SK-N-SH (cell line): ENCODE measurements at regions not wholly inside any gene's neighbourhood (a gene's known extent, or its start where the extent isn't known, plus 50 kb on each side); places are given as distances from the start of the nearest gene placed in this dataset.
A peak's percentile ranks its signal among the peaks of the same experiment; 100 is the strongest.

ENCODE experiments used
- CTCF ChIA-PET: fragments of 300-600, 350-600 bp; formaldehyde crosslinking; extraction: SDS; loops from one replicate; lab custom pipeline; 2021; lab: Yijun Ruan, JAX
- POLR2A ChIA-PET: fragments of 350-600 bp; sonication (Branson Sonifier 250); formaldehyde crosslinking; extraction: SDS; loops from one replicate; lab custom pipeline; 2020; ENCODE audit warnings: antibody characterized with exemption, inconsistent platforms; lab: Yijun Ruan, JAX
- DNase-seq: peaks from one replicate; pipeline ENCODE4 v3.0.0; 2012
- H2AFZ ChIP-seq: fragments of 200-600 bp; sonication (generic); 2 replicates; pipeline ENCODE4 v1.8.1; 2016; ENCODE audit warnings: antibody characterized with exemption, mild to moderate bottlenecking, low read depth
- H3F3A ChIP-seq: fragments of 200-600 bp; sonication (generic); replicated peaks from 2 replicates; pipeline ENCODE3; 2016; ENCODE audit warnings: antibody characterized with exemption, mild to moderate bottlenecking; ENCODE audit not compliant: insufficient read depth
- H3K27ac ChIP-seq, 2 experiments: fragments of 200-500 bp in 1 of 2; fragments of 200-600 bp in 1 of 2; sonication (Bioruptor generic) in 1 of 2; sonication (generic), shearing (Covaris generic) in 1 of 2; 2 replicates each; pipeline versions ENCODE4 v1.5.1 to v1.6.1; 2014 to 2016; ENCODE audit warnings: low read depth in 2 of 2, inconsistent platforms in 1 of 2, low read length in 1 of 2, mild to moderate bottlenecking in 1 of 2, mixed read lengths in 1 of 2
- H3K27me3 ChIP-seq: fragments of 200-600 bp; sonication (generic), shearing (Covaris generic); 2 replicates; pipeline ENCODE4 v1.6.1; 2016; ENCODE audit warnings: mixed run types; ENCODE audit not compliant: insufficient read depth
- H3K36me3 ChIP-seq, 2 experiments: fragments of 200-500 bp in 1 of 2; fragments of 200-600 bp in 1 of 2; sonication (Bioruptor generic) in 1 of 2; sonication (generic) in 1 of 2; replicated peaks in 1 of 2; 2 replicates each; pipeline versions ENCODE3 to v1.5.1; 2014 to 2016; ENCODE audit warnings: low read length in 1 of 2, mild to moderate bottlenecking in 1 of 2; ENCODE audit not compliant: insufficient read depth in 2 of 2, control insufficient read depth in 1 of 2
- H3K4me1 ChIP-seq, 2 experiments: fragments of 200-500 bp in 1 of 2; fragments of 200-600 bp in 1 of 2; sonication (Bioruptor generic) in 1 of 2; sonication (generic), shearing (Covaris generic) in 1 of 2; 2 replicates each; pipeline versions ENCODE4 v1.5.1 to v1.6.1; 2014 to 2016; ENCODE audit warnings: low read depth in 1 of 2, low read length in 1 of 2, mixed run types in 1 of 2; ENCODE audit not compliant: insufficient read depth in 2 of 2, control insufficient read depth in 1 of 2
- H3K4me2 ChIP-seq: fragments of 200-600 bp; sonication (generic), shearing (Covaris generic); 2 replicates; pipeline ENCODE4 v1.6.1; 2017; ENCODE audit warnings: mixed run types
- H3K4me3 ChIP-seq, 2 experiments: fragments of 200-500 bp in 1 of 2; fragments of 200-600 bp in 1 of 2; sonication (Bioruptor generic) in 1 of 2; sonication (generic), shearing (Covaris generic) in 1 of 2; 2 replicates each; pipeline versions ENCODE4 v1.5.1 to v1.8.1; 2014 to 2016; ENCODE audit warnings: low read depth in 2 of 2, inconsistent platforms in 1 of 2, low read length in 1 of 2, mild to moderate bottlenecking in 1 of 2, mixed read lengths in 1 of 2, moderate library complexity in 1 of 2
- H3K79me2 ChIP-seq: fragments of 200-600 bp; sonication (generic); 2 replicates; pipeline ENCODE4 v1.8.1; 2017; ENCODE audit warnings: mild to moderate bottlenecking; ENCODE audit not compliant: insufficient read depth
- H3K9ac ChIP-seq: fragments of 200-600 bp; sonication (generic); 2 replicates; pipeline ENCODE4 v1.6.1; 2017; ENCODE audit warnings: mixed run types
- H3K9me2 ChIP-seq: fragments of 200-600 bp; sonication (generic); 2 replicates; pipeline ENCODE4 v1.6.1; 2017; ENCODE audit warnings: mixed run types
- H3K9me3 ChIP-seq: fragments of 200-600 bp; sonication (generic); 2 replicates; pipeline ENCODE4 v1.6.1; 2017; ENCODE audit warnings: mixed run types, mild to moderate bottlenecking, moderate library complexity
- H4K20me1 ChIP-seq: fragments of 200-600 bp; sonication (generic); 2 replicates; pipeline ENCODE4 v1.6.1; 2017; ENCODE audit warnings: mild to moderate bottlenecking, mixed run types; ENCODE audit not compliant: insufficient read depth
- CHD2 ChIP-seq: fragments of 150-350 bp; IDR thresholded peaks from 2 replicates; pipeline ENCODE4 v1.6.1; 2018; ENCODE audit warnings: low read length; ENCODE audit not compliant: partially characterized antibody
- ELF1 ChIP-seq: IDR thresholded peaks from 2 replicates; pipeline ENCODE4 v1.4.0; 2012
- EP300 ChIP-seq, 2 experiments: IDR thresholded peaks; 2 replicates each; pipeline versions ENCODE4 v1.4.0 to v1.6.1; 2012; ENCODE audit warnings: borderline replicate concordance in 1 of 2, low read depth in 1 of 2, low read length in 1 of 2
- FOXM1 ChIP-seq: IDR thresholded peaks from 2 replicates; pipeline ENCODE4 v1.4.0; 2012; ENCODE audit warnings: low read depth, mild to moderate bottlenecking
- GABPA ChIP-seq: IDR thresholded peaks from 2 replicates; pipeline ENCODE4 v1.4.0; 2012; ENCODE audit warnings: low read depth, mild to moderate bottlenecking
- GATA2 ChIP-seq: sonication (generic); formaldehyde crosslinking; IDR thresholded peaks from 2 replicates; pipeline ENCODE4 v1.5.0; 2020; ENCODE audit warnings: mild to moderate bottlenecking, missing genetic modification reagents
- MEF2A ChIP-seq: IDR thresholded peaks from 2 replicates; pipeline ENCODE4 v1.4.0; 2012; ENCODE audit warnings: low read depth, borderline replicate concordance
- NFIC ChIP-seq: IDR thresholded peaks from 2 replicates; pipeline ENCODE4 v1.4.0; 2012; ENCODE audit warnings: borderline replicate concordance
- RFX5 ChIP-seq: IDR thresholded peaks from 2 replicates; pipeline ENCODE4 v1.6.1; 2012; ENCODE audit warnings: mild to moderate bottlenecking, improper control_type of control experiment, low read length
- RXRA ChIP-seq: IDR thresholded peaks from 2 replicates; pipeline ENCODE4 v1.4.0; 2012; ENCODE audit warnings: low read depth, mild to moderate bottlenecking, borderline replicate concordance
- SIN3A ChIP-seq: IDR thresholded peaks from 2 replicates; pipeline ENCODE4 v1.6.1; 2012; ENCODE audit warnings: low read depth, mild to moderate bottlenecking, low read length, moderate library complexity, borderline replicate concordance
- WGBS: methylation state at CpG from one replicate; pipeline ENCODE4 v1.1.6; 2017; ENCODE audit warnings: low lambda C conversion rate; 5-methylcytosine and 5-hydroxymethylcytosine counted together
- TF ChIP-seq, protein P1 (sequence below): IDR thresholded peaks from 2 replicates; pipeline ENCODE4 v1.4.0; 2012; ENCODE audit warnings: low read depth
- TF ChIP-seq, protein P2 (sequence below): IDR thresholded peaks from 2 replicates; pipeline ENCODE4 v1.4.0; 2012; ENCODE audit warnings: low read depth, borderline replicate concordance
- TF ChIP-seq, protein P3 (sequence below): IDR thresholded peaks from 2 replicates; pipeline ENCODE4 v1.6.1; 2012; ENCODE audit warnings: mild to moderate bottlenecking, low read depth, low read length, moderate library complexity
- TF ChIP-seq, protein P4 (sequence below): fragments of 150-350 bp; IDR thresholded peaks from 2 replicates; pipeline ENCODE4 v1.6.1; 2017; ENCODE audit warnings: antibody characterized with exemption, low read length, low read depth, borderline replicate concordance
- TF ChIP-seq, protein P5 (sequence below): IDR thresholded peaks from 2 replicates; pipeline ENCODE4 v1.4.0; 2012; ENCODE audit warnings: low read depth, borderline replicate concordance
- TF ChIP-seq, protein P6 (sequence below): IDR thresholded peaks from 2 replicates; pipeline ENCODE4; 2012

DNA sequence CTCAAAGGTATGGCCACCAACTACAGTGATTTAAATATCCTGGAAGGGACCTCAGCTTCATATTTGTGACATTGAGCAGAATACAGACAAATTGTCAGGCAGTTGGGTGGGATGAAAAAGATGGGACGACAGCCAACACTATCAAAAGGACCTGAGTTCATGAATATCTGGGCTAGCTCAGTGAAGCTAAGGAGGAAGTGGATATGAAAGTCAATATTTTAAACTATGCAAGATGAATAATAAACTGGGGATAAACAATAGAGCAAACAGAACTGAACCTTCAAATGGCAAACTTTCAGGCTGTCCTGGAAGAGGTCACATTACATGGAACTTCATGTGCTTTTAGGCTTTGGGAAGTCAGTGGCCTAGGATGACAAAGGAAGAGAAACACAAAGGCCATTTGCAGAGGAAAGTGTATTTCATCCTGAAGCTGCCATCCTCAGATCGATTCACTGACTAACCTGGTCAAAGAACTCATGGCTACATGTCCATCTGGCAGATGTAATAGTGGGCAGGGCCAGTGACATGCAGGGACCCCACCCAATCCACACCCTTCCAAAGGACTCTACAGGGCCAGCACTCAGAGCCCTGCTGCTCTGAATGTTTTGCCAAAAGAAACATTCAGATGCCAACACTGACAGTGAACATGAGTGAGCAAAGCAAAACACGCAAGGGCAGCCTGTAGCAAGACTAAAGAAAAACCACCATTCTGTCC lies 175.7 kb downstream of the ETAA1 start:
- peak overlapping the region; percentile 5 to 73; a peak in 2 of 4 replicates for H3K27ac ChIP-seq
- H3K27me3 ChIP-seq, result no peaks in the 10 kb centered on the region
- no peaks in the 10 kb centered on the region; a peak in 2 of 4 replicates for H3K4me1 ChIP-seq
- WGBS, result 79% methylated on average over 3 of the region's 3 CpGs
- TF ChIP-seq ELF1 (no peak), SIN3A (no peak), EP300 (IDR thresholded peaks at IDR 0.05; ENCODE audit: borderline replicate concordance in 1 of 2, low read depth in 1 of 2, low read length in 1 of 2) (peak in 1 of 2 experiments; percentile 23; a peak in 1 of 4 replicates), MEF2A (no peak)
- TF ChIP-seq, protein P1, sequence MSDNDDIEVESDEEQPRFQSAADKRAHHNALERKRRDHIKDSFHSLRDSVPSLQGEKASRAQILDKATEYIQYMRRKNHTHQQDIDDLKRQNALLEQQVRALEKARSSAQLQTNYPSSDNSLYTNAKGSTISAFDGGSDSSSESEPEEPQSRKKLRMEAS, result no peak
- TF ChIP-seq, protein P2, sequence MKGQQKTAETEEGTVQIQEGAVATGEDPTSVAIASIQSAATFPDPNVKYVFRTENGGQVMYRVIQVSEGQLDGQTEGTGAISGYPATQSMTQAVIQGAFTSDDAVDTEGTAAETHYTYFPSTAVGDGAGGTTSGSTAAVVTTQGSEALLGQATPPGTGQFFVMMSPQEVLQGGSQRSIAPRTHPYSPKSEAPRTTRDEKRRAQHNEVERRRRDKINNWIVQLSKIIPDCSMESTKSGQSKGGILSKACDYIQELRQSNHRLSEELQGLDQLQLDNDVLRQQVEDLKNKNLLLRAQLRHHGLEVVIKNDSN, result no peak
- TF ChIP-seq, protein P3, sequence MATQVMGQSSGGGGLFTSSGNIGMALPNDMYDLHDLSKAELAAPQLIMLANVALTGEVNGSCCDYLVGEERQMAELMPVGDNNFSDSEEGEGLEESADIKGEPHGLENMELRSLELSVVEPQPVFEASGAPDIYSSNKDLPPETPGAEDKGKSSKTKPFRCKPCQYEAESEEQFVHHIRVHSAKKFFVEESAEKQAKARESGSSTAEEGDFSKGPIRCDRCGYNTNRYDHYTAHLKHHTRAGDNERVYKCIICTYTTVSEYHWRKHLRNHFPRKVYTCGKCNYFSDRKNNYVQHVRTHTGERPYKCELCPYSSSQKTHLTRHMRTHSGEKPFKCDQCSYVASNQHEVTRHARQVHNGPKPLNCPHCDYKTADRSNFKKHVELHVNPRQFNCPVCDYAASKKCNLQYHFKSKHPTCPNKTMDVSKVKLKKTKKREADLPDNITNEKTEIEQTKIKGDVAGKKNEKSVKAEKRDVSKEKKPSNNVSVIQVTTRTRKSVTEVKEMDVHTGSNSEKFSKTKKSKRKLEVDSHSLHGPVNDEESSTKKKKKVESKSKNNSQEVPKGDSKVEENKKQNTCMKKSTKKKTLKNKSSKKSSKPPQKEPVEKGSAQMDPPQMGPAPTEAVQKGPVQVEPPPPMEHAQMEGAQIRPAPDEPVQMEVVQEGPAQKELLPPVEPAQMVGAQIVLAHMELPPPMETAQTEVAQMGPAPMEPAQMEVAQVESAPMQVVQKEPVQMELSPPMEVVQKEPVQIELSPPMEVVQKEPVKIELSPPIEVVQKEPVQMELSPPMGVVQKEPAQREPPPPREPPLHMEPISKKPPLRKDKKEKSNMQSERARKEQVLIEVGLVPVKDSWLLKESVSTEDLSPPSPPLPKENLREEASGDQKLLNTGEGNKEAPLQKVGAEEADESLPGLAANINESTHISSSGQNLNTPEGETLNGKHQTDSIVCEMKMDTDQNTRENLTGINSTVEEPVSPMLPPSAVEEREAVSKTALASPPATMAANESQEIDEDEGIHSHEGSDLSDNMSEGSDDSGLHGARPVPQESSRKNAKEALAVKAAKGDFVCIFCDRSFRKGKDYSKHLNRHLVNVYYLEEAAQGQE, result no peak
- no peak for DNase-seq
- no peaks in the 10 kb centered on the region for H3K9me3 ChIP-seq
- POLR2A ChIA-PET, result no interaction called here
- no peaks in the 10 kb centered on the region for H4K20me1 ChIP-seq
- H3K79me2 ChIP-seq, result no peaks in the 10 kb centered on the region
- H3K4me3 ChIP-seq, result no peak overlapping the region
- H3K9ac ChIP-seq, result no peak overlapping the region
- H3K36me3 ChIP-seq, result no peaks in the 10 kb centered on the region
- no peaks in the 10 kb centered on the region for H3K9me2 ChIP-seq
- CTCF ChIA-PET, result no interaction called here
- H3F3A ChIP-seq, result peaks cover 8% of the 10 kb centered on the region
- no peak overlapping the region; the same call in 1 of the 2 replicates for H2AFZ ChIP-seq
- no peak overlapping the region for H3K4me2 ChIP-seq

DNA sequence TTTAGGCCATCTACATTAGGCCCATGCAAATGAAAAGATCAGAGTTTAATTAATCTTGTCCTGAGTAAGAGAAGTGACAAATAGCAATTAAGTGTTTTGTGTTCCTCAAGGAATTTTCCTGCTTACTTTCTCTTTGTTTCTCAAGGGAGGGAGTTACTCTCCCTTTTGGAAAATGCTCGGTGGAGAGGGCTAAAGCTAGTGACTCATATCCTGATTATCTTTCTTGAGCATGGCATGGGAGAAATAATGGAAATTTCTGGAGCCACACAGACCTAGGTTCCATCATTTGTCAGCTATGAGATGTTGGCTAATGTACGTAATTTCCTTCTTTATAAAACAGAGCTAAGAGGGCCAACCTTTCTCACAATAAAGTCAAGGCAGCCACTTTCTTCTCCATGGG lies 177.1 kb downstream of the ETAA1 start:
- Histone ChIP-seq H3K27ac (peak overlapping the region; percentile 22 to 73; a peak in 3 of 4 replicates), H3K36me3 (no peaks in the 10 kb centered on the region), H2AFZ (peak overlapping the region; percentile 39; the same call in 1 of the 2 replicates), H3K9me2 (no peaks in the 10 kb centered on the region), H3K4me3 (no peak overlapping the region), H3K4me2 (0 out of 2 replicates have a peak overlapping the region, but pooled peaks have one; percentile 10), H3K27me3 (no peaks in the 10 kb centered on the region), H4K20me1 (no peaks in the 10 kb centered on the region), H3K79me2 (no peaks in the 10 kb centered on the region), H3K9ac (peak overlapping the region; percentile 23; the same call in 1 of the 2 replicates), H3F3A (peaks cover 8% of the 10 kb centered on the region), H3K4me1 (no peaks in the 10 kb centered on the region; a peak in 2 of 4 replicates), H3K9me3 (no peaks in the 10 kb centered on the region)
- POLR2A ChIA-PET, result no interaction called here
- CTCF ChIA-PET, result interaction anchor here (0.8 to 1.4 kb wide), 2 partner anchors 15 to 76 kb away, joined by 4 read pairs; no protein-coding TSS in a partner anchor
- no peak for DNase-seq
- 20% methylated on average over 2 of the region's 2 CpGs for WGBS
- TF ChIP-seq RXRA, result no peak
- TF ChIP-seq GATA2 (CRISPR knock-in tag), result no peak
- TF ChIP-seq EP300 (IDR thresholded peaks at IDR 0.05; ENCODE audit: borderline replicate concordance in 1 of 2, low read depth in 1 of 2, low read length in 1 of 2), result 0 out of 4 replicates have a peak, but pooled peaks of 1 of the 2 experiments have one; percentile 39
- TF ChIP-seq NFIC, result peak; percentile 27; the same call in 1 of the 2 replicates
- no peak for TF ChIP-seq GABPA
- TF ChIP-seq, protein P4, sequence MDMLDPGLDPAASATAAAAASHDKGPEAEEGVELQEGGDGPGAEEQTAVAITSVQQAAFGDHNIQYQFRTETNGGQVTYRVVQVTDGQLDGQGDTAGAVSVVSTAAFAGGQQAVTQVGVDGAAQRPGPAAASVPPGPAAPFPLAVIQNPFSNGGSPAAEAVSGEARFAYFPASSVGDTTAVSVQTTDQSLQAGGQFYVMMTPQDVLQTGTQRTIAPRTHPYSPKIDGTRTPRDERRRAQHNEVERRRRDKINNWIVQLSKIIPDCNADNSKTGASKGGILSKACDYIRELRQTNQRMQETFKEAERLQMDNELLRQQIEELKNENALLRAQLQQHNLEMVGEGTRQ, result no peak
- TF ChIP-seq, protein P5, sequence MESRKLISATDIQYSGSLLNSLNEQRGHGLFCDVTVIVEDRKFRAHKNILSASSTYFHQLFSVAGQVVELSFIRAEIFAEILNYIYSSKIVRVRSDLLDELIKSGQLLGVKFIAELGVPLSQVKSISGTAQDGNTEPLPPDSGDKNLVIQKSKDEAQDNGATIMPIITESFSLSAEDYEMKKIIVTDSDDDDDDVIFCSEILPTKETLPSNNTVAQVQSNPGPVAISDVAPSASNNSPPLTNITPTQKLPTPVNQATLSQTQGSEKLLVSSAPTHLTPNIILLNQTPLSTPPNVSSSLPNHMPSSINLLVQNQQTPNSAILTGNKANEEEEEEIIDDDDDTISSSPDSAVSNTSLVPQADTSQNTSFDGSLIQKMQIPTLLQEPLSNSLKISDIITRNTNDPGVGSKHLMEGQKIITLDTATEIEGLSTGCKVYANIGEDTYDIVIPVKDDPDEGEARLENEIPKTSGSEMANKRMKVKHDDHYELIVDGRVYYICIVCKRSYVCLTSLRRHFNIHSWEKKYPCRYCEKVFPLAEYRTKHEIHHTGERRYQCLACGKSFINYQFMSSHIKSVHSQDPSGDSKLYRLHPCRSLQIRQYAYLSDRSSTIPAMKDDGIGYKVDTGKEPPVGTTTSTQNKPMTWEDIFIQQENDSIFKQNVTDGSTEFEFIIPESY, result no peak
- TF ChIP-seq FOXM1, result no peak
- no peak for TF ChIP-seq RFX5
- no peak for TF ChIP-seq CHD2
- TF ChIP-seq, protein P6, sequence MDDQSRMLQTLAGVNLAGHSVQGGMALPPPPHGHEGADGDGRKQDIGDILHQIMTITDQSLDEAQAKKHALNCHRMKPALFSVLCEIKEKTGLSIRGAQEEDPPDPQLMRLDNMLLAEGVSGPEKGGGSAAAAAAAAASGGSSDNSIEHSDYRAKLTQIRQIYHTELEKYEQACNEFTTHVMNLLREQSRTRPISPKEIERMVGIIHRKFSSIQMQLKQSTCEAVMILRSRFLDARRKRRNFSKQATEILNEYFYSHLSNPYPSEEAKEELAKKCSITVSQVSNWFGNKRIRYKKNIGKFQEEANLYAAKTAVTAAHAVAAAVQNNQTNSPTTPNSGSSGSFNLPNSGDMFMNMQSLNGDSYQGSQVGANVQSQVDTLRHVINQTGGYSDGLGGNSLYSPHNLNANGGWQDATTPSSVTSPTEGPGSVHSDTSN, result peak; percentile 37; the same call in 1 of the 2 replicates
